SK-N-MC (cell line): ENCODE measurements at regions not wholly inside any gene's neighbourhood (a gene's known extent, or its start where the extent isn't known, plus 50 kb on each side); places are given as distances from the start of the nearest gene placed in this dataset.

Source experiments
- EZH2 ChIP-seq: fragments of 200-600 bp; sonication (generic); IDR thresholded peaks from one replicate; pipeline ENCODE4 v1.6.1; 2017; ENCODE audit warnings: antibody characterized with exemption
- POLR2AphosphoS5 ChIP-seq: IDR thresholded peaks from 2 replicates; pipeline ENCODE4 v1.6.1; 2012; ENCODE audit warnings: mild to moderate bottlenecking, low read depth, low read length, borderline replicate concordance

- TF ChIP-seq POLR2AphosphoS5: no peak
- TF ChIP-seq EZH2: no peak
These were observed 105.0 kb upstream of the HDAC9 start for GRCh38 chr7:18390535-18390907.
